ENCODE measurements at regions not wholly inside any gene's neighbourhood (a gene's known extent, or its start where the extent isn't known, plus 50 kb on each side); places are given as distances from the start of the nearest gene placed in this dataset.

DNA sequence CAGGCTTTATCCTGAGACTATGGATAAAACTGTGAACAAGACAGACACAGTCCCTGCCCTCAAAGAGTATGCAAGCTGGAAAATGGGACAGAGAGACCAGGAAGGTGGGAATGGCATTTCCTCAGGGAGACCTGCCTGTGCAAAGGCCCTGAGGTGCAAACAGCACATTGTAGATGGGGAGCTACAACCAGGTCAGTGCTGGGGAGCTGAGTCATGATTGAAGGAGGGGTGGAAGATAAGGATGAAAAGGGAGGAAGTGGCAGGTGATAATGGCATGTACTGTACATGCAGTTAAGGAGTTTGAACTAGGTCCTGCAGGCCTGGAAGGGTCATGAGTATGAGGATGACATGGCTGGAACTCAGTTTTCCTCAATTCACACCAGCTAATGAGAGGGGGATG is 75.5 kb upstream of the BOD1 start:
- no peak for DNase-seq

DNA sequence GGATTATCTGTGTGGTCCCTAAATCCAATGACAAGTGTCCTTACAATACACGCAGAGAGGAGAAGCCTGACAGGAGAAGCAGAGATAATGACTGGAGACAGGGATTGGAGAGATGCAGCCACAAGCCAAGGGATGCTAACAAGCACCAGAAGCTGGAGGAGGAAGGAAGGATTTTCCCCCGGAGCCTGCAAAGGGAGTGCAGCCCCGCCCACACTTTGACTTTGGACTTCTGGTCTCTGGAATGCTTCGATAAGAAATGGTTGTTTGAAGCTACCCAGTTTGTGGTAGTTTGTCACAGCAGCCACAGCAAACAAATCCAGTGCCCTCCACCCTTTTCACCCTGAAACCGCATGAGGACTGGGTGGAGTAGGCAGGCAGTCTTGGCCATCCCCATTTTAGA is 77.2 kb upstream of the BOD1 start:
- no peak for DNase-seq

GRCh38 chr5:173696216-173696615 is 79.8 kb upstream of the BOD1 start:
- no peak for DNase-seq

- DNase-seq: no peak
Observed at GRCh38 chr5:173697931-173698579, 81.6 kb upstream of the BOD1 start.

DNA sequence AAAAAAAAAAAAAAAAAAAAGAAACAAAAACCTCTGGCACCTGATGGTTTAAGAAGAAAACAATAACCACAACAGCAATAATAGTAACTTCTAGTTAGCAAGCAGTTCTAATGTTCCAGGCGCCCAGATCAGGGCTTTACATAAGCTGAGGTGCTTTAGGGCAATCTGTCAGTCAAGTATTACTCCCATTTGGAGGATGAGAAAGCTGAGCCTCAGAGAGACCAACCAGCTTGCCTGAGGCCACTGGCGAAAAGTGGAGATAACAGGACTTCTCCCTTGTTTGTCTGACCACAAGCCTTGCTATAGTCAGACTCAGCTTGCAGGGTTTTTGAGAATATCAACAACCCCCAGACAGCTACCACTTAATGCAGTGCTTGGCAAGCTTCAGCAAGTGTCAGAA is 83.5 kb upstream of the BOD1 start:
- no peak for DNase-seq

DNA sequence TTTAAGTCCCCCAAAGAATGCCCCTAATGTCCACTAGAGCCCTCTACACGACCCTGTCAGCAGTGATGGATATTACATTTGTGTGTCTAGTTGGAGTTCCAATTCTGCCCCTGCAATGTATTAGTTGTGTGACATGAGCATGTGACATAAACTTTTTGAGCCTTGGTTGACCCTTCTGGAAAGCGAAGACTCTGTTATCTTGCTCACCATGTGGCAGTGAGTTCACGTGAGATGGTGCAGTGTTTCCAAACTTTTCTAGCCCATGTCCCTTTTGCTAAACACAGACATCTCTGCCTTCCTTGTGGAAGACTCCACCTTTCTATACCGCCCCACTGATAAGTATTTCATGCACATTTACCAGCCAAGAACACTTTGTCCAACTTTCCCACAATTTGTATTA is 87.0 kb upstream of the BOD1 start:
- no peak for DNase-seq

GRCh38 chr5:173704615-173705511 is 88.4 kb upstream of the BOD1 start:
- no peak for DNase-seq

DNA sequence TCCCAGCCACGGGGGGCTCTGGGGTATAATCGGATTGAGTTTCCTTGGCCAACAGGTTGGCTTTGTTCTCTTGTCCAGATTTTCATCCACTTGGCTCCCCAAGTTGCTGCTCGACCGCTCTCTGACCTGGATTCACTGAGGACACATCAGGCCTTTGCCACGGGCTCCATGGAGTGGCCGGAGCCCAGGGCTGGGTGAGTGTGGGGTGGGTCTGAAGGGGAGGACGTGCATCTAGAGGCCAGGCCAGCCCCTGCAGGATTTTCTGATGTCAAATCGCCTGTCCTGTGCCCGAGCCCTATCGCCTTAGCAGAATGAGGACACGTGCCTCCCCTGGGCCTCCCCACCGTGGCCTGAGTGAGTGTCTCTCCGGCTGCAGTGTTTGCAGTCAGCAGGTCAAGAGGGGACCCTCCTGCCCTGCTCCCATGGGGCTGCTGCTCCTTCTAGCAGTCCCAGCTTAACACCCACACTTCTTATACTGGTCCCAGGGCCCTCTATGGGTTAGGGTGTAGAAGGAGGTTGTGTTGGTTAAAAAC is 89.1 kb upstream of the BOD1 start:
- DNase-seq: no peak

GRCh38 chr5:173706700-173707099 is 90.2 kb upstream of the BOD1 start:
- no peak for DNase-seq

GRCh38 chr5:173707392-173707791 is 90.9 kb upstream of the BOD1 start:
- DNase-seq: no peak

DNA sequence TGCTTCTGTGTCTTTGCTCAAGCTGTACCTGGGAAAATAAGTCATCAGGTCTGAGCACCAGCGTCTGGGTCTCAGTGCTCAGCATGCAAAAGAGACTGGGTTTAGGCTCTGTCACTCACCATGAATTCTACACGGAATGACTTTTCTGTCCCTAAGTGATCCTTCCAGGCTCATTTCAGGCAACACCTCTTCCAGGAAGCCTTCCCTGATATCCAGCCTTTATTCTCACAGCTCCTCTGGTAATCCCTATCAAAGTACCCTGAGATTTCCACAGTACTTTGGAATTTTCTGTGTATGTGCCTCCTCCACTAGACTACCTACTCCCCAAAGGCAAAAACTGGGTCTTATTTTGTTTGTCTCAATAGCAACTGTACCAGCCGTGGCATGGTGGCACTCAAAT is 92.7 kb upstream of the BOD1 start:
- no peak for DNase-seq

DNA sequence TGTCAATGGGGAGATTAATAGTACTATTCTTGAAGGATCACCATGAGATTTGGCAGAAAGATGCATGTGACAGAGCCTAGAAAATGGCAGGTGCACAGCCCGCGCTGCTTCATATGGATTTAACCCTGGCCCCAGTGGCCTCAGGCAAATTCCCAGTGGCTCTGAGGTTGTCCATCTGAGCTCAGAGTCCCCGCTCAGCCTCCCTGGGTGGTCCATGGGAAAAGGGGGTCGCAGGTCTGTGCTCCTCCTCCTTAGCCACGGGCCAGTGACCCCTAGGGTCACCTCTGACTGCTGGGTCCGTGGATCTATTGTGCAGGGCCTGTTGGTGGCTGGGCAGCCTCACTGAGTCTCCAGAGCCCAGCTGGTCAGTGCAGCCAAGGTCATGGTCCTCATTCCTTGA is 93.3 kb upstream of the BOD1 start:
- DNase-seq: no peak

DNA sequence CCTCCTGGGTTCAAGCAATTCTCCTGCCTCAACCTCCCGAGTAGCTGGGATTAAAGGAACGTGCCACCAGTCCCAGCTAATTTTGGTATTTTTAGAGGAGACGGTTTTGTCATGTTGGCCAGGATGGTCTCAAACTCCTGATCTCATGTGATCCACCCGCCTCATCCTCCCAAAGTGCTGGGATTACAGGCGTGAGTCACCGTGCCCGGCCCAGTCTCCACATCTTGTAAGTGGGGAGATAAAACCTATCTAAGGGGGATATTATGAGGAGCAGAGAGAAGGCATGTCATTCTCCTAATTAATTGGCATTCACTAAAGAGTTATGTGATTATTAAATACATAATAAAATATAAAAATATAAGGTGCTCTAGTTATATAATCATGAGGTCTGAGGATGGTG is 94.1 kb upstream of the BOD1 start:
- DNase-seq: no peak

DNA sequence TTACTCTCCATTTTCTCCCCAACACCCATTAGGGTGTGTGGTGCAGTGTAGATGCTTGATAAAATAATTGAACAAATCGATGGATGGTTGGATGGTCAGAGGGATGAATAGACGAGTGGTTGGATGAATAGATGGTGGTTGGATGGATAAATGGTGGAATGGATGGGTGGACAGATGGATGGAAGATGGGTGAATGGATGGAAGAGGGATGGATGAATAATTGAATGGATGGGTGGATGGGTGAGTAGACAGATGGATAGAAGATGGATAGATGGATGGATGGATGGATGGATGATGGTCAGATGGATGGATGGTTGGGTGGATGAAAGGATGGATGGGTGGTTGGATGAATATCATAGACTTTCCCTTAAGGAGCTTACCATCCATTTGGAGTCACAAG is 95.0 kb upstream of the BOD1 start:
- DNase-seq: no peak

- DNase-seq: no peak
Observed at GRCh38 chr5:173712609-173713175, 96.2 kb upstream of the BOD1 start.

DNA sequence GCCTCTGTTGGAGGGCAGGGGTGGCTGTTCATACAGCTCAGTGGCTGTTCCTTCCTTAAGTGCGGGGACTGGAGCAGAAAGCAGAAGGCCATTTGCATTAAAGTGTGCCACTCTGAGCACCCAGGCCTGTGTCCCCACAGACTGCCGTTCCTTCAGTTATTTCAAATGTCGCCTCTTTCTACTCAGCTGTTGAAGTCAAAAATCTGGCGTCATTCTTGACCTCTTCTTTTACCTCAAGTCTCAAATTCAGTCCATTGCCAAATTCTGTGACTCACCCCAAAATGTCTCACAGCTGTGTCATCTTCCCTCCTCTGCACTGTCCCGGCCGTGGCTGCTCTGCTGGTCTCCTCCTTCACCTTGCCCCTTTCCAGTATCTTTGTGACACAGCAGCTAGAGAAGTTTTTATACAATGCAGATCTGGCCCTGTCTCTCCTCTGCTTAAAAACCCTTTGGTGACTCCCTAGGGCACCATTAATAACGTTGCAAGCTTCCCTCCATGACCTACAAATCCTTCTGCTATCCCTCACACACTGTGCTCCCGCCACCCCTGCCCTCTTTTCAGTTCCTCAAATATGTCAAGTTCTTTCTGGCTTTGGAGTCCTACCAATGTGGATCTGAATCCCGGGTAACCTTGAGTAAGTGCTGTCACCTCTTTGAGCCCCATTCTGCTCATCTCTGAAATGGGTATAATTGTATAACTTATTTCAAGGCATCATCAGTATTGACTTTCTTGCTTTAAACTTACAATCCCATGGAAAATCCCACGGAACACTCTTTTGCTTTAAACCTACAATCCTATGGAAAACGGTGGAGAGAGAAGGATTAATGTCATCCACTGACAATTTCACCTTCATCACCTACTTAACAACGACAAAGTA is 98.3 kb upstream of the BOD1 start:
- DNase-seq: no peak

- DNase-seq: no peak
Observed at GRCh38 chr5:173715607-173716006, 99.2 kb upstream of the BOD1 start.

- no peak for DNase-seq
Observed at GRCh38 chr5:173716058-173716682, 99.7 kb upstream of the BOD1 start.

DNA sequence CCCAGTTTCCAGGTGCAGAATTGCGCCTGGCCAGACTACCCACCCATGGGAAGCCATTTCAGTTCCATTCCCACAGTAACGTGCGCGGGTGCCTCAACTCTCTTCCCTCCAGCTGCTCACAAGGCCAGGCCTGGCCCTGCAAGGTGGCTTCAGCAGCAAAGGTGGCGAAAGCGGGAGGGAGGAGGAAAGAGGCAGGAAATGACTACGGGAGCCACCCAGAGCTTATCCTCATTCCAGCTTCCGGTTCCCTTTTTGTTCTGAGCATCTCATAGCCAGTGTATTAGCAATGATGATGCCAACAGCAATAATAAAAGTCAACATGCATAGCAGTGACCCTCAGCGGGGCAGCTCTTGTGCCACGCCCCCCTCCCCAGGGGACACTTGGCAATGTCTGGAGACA is 101.5 kb upstream of the BOD1 start:
- no peak for DNase-seq

DNA sequence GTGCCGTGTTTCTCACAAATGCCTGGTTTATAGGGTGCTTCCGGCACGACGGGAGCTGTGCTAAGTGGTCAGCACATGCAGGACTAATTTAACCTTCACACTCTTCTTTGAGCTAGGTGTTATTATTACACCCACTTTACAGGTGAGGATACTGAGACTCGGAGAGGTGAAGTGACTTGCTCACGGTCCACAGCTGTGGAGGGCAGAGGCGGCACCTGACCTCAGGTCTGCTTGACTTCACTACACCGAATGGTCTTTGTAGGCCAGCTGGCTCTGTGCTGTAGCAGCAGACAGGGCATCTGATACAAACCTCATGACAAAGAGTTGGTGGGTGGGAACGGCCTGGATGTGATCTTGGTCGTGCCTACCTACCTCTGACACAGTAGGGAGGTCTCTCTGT is 102.0 kb upstream of the BOD1 start:
- no peak for DNase-seq

DNA sequence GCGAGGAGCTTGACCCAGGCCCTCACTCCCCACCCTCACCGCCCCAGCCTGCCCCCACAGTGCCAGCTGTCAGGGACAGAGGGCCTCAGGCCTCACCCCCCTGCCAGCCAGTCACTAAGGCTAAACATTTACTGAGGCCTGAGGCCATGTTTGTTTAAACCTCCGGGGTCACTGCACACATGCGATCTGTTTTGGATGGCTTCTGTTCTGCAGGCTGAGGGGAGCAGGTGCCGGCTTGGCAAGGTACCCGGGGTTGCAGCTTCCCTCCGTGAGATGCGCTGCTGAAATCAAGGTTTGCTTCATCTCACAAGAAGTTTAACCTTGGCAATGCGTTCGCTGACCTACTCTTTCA is 103.3 kb upstream of the BOD1 start:
- DNase-seq: no peak

DNA sequence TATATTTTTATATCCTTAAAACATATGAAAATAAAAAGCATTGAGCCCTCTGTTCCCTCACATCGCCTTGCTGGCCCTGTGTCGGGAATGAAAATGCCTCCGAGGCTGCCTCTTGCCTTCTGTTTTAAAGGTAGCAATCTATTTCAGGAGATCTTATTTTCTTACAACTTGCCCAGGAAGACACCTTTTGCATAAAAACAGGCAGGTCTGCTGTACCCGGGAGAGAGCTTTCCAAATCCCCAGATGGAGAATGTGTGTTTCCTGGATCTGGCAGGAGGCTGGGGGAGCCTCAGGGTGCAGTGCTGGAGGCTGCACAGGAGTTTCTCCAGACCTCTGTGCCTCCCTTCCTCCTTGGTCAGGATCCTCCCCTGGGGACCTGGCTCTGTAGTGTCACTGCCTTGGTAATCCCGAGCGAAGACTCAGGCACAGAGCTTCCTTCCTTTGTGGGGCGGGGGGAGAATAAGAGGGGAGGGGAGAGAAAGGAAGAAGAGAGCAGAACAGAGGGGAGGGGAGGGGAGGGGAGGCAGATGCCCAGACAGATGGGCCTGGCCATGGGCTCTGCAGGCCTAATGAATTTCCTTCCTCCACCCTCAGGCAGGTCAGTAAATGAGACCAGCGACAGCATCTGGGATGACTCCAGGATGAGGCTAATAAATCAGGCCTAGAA is 104.0 kb upstream of the BOD1 start:
- DNase-seq: no peak

Data from stimulated activated CD4-positive, alpha-beta T cell treated with anti-CD3 and anti-CD28 coated beads, Interleukin-4, amount 100 ng/mL, for 24 hours (primary cell).